ENCODE measurements at regions not wholly inside any gene's neighbourhood (a gene's known extent, or its start where the extent isn't known, plus 50 kb on each side); places are given as distances from the start of the nearest gene placed in this dataset.

- Mint-ChIP-seq H3K4me1 (ENCODE audit: low read depth, unreplicated experiment) (peaks cover 6% of the 10 kb centered on the region), H3K36me3 (ENCODE audit: unreplicated experiment) (peaks cover 19% of the 10 kb centered on the region), H3K9me3 (ENCODE audit: unreplicated experiment) (peaks cover 2% of the 10 kb centered on the region), H3K27ac (ENCODE audit: unreplicated experiment) (no peak overlapping the region), H3K4me3 (ENCODE audit: unreplicated experiment) (no peak overlapping the region), H3K27me3 (ENCODE audit: unreplicated experiment) (peaks cover 2% of the 10 kb centered on the region)
- DNase-seq, result no peak
- TF ChIP-seq CTCF (IDR thresholded peaks at IDR 0.05; ENCODE audit: partially characterized antibody, unreplicated experiment), result no peak
These were observed 85.6 kb upstream of the SPTBN1 start for GRCh38 chr2:54370405-54371104.

DNA sequence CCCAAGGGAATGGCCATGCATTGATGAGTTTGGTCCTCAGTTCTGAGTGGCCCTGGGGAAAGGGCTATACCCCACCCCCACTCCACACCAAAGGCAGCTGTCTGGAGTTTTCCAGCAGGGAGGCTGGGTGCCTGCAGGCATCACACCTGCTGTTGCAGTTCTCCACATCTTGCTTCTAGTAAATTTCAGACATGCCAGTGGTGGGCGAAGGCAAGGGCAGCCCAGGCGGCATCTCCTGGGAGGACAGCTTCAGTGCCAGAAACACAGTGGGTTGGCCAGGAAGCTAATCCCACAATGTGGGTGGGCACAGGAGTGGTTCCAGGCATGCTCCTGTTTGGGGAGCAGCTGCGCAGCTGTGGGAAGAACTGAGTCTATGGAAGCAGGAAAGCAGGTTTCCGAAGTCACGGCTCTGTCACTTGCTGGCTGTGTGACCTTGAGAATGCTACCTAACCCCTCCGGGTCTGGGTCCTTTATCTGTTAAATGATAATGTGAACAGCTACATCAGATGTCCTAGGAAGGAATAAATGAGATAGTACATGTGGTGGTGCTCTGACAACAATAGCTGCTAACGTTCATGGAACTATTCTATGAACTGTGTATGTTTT lies 84.6 kb upstream of the SPTBN1 start:
- Mint-ChIP-seq H3K27me3 (ENCODE audit: unreplicated experiment) (peaks cover 2% of the 10 kb centered on the region), H3K4me1 (ENCODE audit: low read depth, unreplicated experiment) (peaks cover 6% of the 10 kb centered on the region), H3K9me3 (ENCODE audit: unreplicated experiment) (no peaks in the 10 kb centered on the region), H3K36me3 (ENCODE audit: unreplicated experiment) (peaks cover 15% of the 10 kb centered on the region), H3K4me3 (ENCODE audit: unreplicated experiment) (no peak overlapping the region), H3K27ac (ENCODE audit: unreplicated experiment) (no peak overlapping the region)
- TF ChIP-seq CTCF (IDR thresholded peaks at IDR 0.05; ENCODE audit: partially characterized antibody, unreplicated experiment), result no peak
- DNase-seq, result no peak

DNA sequence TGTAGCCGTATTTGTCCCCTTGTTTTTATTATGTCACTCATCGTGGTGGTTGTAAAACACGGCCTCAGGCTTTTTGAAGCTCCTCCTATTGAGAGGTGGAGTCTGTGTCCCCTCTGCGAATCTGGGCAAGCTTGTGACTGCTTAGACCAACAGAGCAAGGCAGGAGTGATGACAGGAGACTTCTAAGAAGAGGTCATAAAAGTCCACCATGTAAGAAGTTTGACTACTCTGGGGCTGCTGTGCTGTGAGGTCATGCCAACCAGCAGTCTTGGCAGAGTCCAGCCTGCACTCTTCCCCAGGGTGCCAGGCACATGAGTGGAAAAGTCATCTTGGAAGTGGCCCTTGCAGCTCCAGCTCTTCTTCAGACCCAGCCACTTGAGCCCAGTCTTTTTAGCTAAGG lies 83.8 kb upstream of the SPTBN1 start:
- Mint-ChIP-seq H3K9me3 (ENCODE audit: unreplicated experiment) (no peaks in the 10 kb centered on the region), H3K27ac (ENCODE audit: unreplicated experiment) (no peak overlapping the region), H3K4me1 (ENCODE audit: low read depth, unreplicated experiment) (peaks cover 6% of the 10 kb centered on the region), H3K4me3 (ENCODE audit: unreplicated experiment) (no peak overlapping the region), H3K27me3 (ENCODE audit: unreplicated experiment) (peaks cover 2% of the 10 kb centered on the region), H3K36me3 (ENCODE audit: unreplicated experiment) (peaks cover 10% of the 10 kb centered on the region)
- DNase-seq, result no peak
- TF ChIP-seq CTCF (IDR thresholded peaks at IDR 0.05; ENCODE audit: partially characterized antibody, unreplicated experiment), result no peak

DNA sequence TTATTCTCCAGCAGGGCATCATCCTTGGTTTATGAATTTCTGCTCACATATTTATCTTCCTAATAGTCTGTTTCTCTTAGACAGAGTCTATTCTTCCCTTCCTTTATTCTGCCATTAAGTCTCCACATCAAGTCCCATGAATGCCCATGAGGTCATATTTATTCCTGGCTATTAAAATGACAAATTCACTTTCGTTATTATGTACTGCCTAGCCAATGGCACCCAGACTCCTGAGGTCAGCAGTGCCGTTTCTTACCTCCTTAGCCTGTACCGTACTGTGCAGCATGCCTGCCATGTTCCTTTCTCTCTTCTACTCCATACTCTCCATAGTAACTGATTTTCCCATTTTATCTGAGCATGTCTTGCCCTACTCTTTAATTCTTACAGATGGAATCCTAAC lies 82.3 kb upstream of the SPTBN1 start:
- peaks cover 1% of the 10 kb centered on the region for H3K36me3 Mint-ChIP-seq (ENCODE audit: unreplicated experiment)
- no peak overlapping the region for H3K27ac Mint-ChIP-seq (ENCODE audit: unreplicated experiment)
- no peak for TF ChIP-seq CTCF (IDR thresholded peaks at IDR 0.05; ENCODE audit: partially characterized antibody, unreplicated experiment)

More for the DNA sequence above, 82.3 kb upstream of the SPTBN1 start:
- DNase-seq, result no peak
- Mint-ChIP-seq H3K4me3 (ENCODE audit: unreplicated experiment) (no peak overlapping the region), H3K4me1 (ENCODE audit: low read depth, unreplicated experiment) (peaks cover 8% of the 10 kb centered on the region), H3K27me3 (ENCODE audit: unreplicated experiment) (peaks cover 2% of the 10 kb centered on the region), H3K9me3 (ENCODE audit: unreplicated experiment) (no peaks in the 10 kb centered on the region)
